Mammary epithelial cell (primary cell): ENCODE measurements at regions not wholly inside any gene's neighbourhood (a gene's known extent, or its start where the extent isn't known, plus 50 kb on each side); places are given as distances from the start of the nearest gene placed in this dataset.

ENCODE experiments used
- CTCF ChIP-seq, 2 donors: IDR thresholded peaks in 1 of 2; conservative IDR thresholded peaks in 1 of 2; 2 replicates each; pipeline ENCODE4 v1.5.1; 2011 to 2012; ENCODE audit warnings: inconsistent platforms in 2 of 2, low read length in 2 of 2, mild to moderate bottlenecking in 2 of 2, control low read depth in 1 of 2, low read depth in 1 of 2; ENCODE audit not compliant: insufficient read depth in 1 of 2; ENCODE audit errors: extremely low read depth in 1 of 2
- EZH2 ChIP-seq: IDR thresholded peaks from 2 replicates; pipeline ENCODE4 v1.6.1; 2012; ENCODE audit warnings: low read length, inconsistent platforms, borderline replicate concordance

GRCh38 chr4:96652821-96653220 lies 812.9 kb downstream of the PDHA2 start:
- TF ChIP-seq CTCF (conservative IDR thresholded peaks at IDR 0.05 in 1 of 2, IDR thresholded peaks at IDR 0.05 in 1 of 2; ENCODE audit: extremely low read depth in 1 of 2, insufficient read depth in 1 of 2, low read depth in 1 of 2, low read length in 2 of 2) (no peak), EZH2 (no peak)
